GM12878 (cell line): ENCODE measurements at regions not wholly inside any gene's neighbourhood (a gene's known extent, or its start where the extent isn't known, plus 50 kb on each side); places are given as distances from the start of the nearest gene placed in this dataset.

Experiments
- ATAC-seq: fragments of 200-7000 bp; cut with Tn5 transposase; 3 replicates; pipeline ENCODE4 v1.9.1; 2020; ENCODE audit warnings: mild to moderate bottlenecking, moderate library complexity
- BruUV-seq: library from RNA; stranded (reverse); fragments of 400-500 nt; replicated peaks from 2 replicates; lab custom pipeline; 2021; lab: Mats Ljungman, UMichigan
- CTCF ChIA-PET: fragments of 300-600 bp; sonication (Branson Sonifier 250); formaldehyde crosslinking; extraction: SDS; loops from one replicate; lab custom pipeline; 2021; ENCODE audit warnings: inconsistent platforms; lab: Yijun Ruan, JAX
- POLR2A ChIA-PET: fragments of 350-600 bp; formaldehyde crosslinking; extraction: SDS; loops from one replicate; lab custom pipeline; 2021; ENCODE audit warnings: inconsistent platforms; lab: Charles Lee
- RAD21 ChIA-PET: fragments of 300-600 bp; sonication (Branson Sonifier 250); formaldehyde crosslinking; loops from one replicate; lab custom pipeline; 2023; ENCODE audit warnings: antibody characterized with exemption; ENCODE audit not compliant: unreplicated experiment; lab: Charles Lee
- SMC1A ChIA-PET: fragments of 300-600 bp; sonication (Branson Sonifier 250); formaldehyde crosslinking; loops from one replicate; lab custom pipeline; 2023; ENCODE audit not compliant: unreplicated experiment, uncharacterized antibody; lab: Charles Lee
- DNase-seq: peaks from one replicate; pipeline ENCODE4 v3.0.0-alpha.2; 2011; ENCODE audit warnings: low read depth, low spot score
- FAIRE-seq: peaks from 3 replicates; lab custom pipeline; 2011; peaks lifted over from hg19 to GRCh38; lab: Jason Lieb, UNC
- H2AFZ ChIP-seq: 2 replicates; pipeline ENCODE4 v1.6.0; 2011; ENCODE audit warnings: low read depth, low read length, control low read depth; ENCODE audit not compliant: control insufficient read depth
- H3K27ac ChIP-seq: 2 replicates; pipeline ENCODE4 v1.5.1; 2011; ENCODE audit warnings: control low read depth; ENCODE audit not compliant: control insufficient read depth, insufficient read depth
- H3K27me3 ChIP-seq, 2 experiments: replicated peaks in 1 of 2; 2 replicates each; pipeline versions ENCODE4 v1.6.0 to v1.6.1; 2011; ENCODE audit warnings: low read length in 1 of 2; ENCODE audit not compliant: control insufficient read depth in 2 of 2, insufficient read depth in 2 of 2
- H3K36me3 ChIP-seq, 2 experiments: 2 replicates each; pipeline ENCODE4 v1.5.1; 2011; ENCODE audit warnings: low read length in 1 of 2; ENCODE audit not compliant: control insufficient read depth in 2 of 2, insufficient read depth in 2 of 2
- H3K4me1 ChIP-seq: 2 replicates; pipeline ENCODE4 v1.6.1; 2011; ENCODE audit warnings: mild to moderate bottlenecking, low read length, moderate library complexity, mixed read lengths; ENCODE audit not compliant: control insufficient read depth, insufficient read depth
- H3K4me2 ChIP-seq: 2 replicates; pipeline ENCODE4 v1.6.0; 2011; ENCODE audit warnings: control low read depth; ENCODE audit not compliant: control insufficient read depth, insufficient read depth
- H3K4me3 ChIP-seq: fragments of 200-600 bp; sonication (generic); 2 replicates; pipeline ENCODE4 v1.5.1; 2016
- H3K79me2 ChIP-seq: 2 replicates; pipeline ENCODE4 v1.6.0; 2011; ENCODE audit warnings: low read length; ENCODE audit not compliant: control insufficient read depth, insufficient read depth
- H3K9ac ChIP-seq: 2 replicates; pipeline ENCODE4 v1.8.0; 2011; ENCODE audit warnings: low read length, control low read depth, mixed read lengths; ENCODE audit not compliant: control insufficient read depth, insufficient read depth
- H3K9me3 ChIP-seq: replicated peaks from 3 replicates; pipeline ENCODE4 v1.5.1; 2011; ENCODE audit warnings: mild to moderate bottlenecking, low read length; ENCODE audit not compliant: control insufficient read depth, insufficient read depth
- H4K20me1 ChIP-seq: 2 replicates; pipeline ENCODE4 v1.6.0; 2011; ENCODE audit not compliant: control insufficient read depth, insufficient read depth
- CEBPZ ChIP-seq: fragments of 150-350 bp; IDR thresholded peaks from 2 replicates; pipeline ENCODE4 v1.6.1; 2016; ENCODE audit warnings: low read depth, low read length
- ETV6 ChIP-seq, 2 experiments: fragments of 450-650 bp in 1 of 2; IDR thresholded peaks in 1 of 2; conservative IDR thresholded peaks in 1 of 2; 2 replicates each; pipeline ENCODE4 v1.6.1; 2014; ENCODE audit warnings: antibody characterized with exemption in 1 of 2, borderline replicate concordance in 1 of 2, low read depth in 1 of 2, mild to moderate bottlenecking in 1 of 2, moderate library complexity in 1 of 2
- NKRF ChIP-seq: fragments of 450-650 bp; conservative IDR thresholded peaks from 2 replicates; pipeline ENCODE4 v1.6.1; 2017; ENCODE audit warnings: mild to moderate bottlenecking, moderate library complexity
- WRNIP1 ChIP-seq: IDR thresholded peaks from 2 replicates; pipeline ENCODE4 v1.6.1; 2011; ENCODE audit warnings: low read depth, low read length, improper control_type of control experiment, borderline replicate concordance
- WGBS: methylation state at CpG from one replicate; pipeline ENCODE4 v1.1.6; 2016; ENCODE audit warnings: low lambda C conversion rate; ENCODE audit not compliant: insufficient replicate concordance, insufficient coverage; ENCODE audit errors: missing lambda C conversion rate; 5-methylcytosine and 5-hydroxymethylcytosine counted together
- in situ Hi-C: fragments of 300-500 bp; cut with MboI; formaldehyde crosslinking; loops from 9 replicates; pipeline ENCODE4 v1.14.3; 2018; ENCODE audit warnings: mixed read lengths
- intact Hi-C: fragments of 100-400 bp; cut with micrococcal nuclease; formaldehyde crosslinking; loops from one replicate; pipeline ENCODE4 v1.14.2; 2022; ENCODE audit not compliant: unreplicated experiment

GRCh38 chr18:72102412-72102811 lies 441.7 kb downstream of the CBLN2 start:
- BruUV-seq: no TSS peak
- Histone ChIP-seq H3K4me2 (no peak overlapping the region), H3K36me3 (no peaks in the 10 kb centered on the region), H3K27me3 (no peaks in the 10 kb centered on the region), H4K20me1 (no peaks in the 10 kb centered on the region), H2AFZ (no peak overlapping the region), H3K4me3 (no peak overlapping the region), H3K27ac (no peak overlapping the region), H3K4me1 (no peaks in the 10 kb centered on the region), H3K9me3 (no peaks in the 10 kb centered on the region), H3K9ac (no peak overlapping the region), H3K79me2 (no peaks in the 10 kb centered on the region)
- intact Hi-C loops (no loop called here), in situ Hi-C loops (no loop called here)
- ChIA-PET SMC1A (interaction anchor here (0.6 to 1.9 kb wide), 4 partner anchors 14 to 298 kb away, joined by 3 to 5 read pairs (median 4); no protein-coding TSS in a partner anchor), CTCF (no interaction called here), POLR2A (no interaction called here), RAD21 (no interaction called here)
- ATAC-seq (no peak), FAIRE-seq (no peak), DNase-seq (no peak)
- TF ChIP-seq WRNIP1: no peak
- TF ChIP-seq ETV6 (conservative IDR thresholded peaks at IDR 0.05 in 1 of 2, IDR thresholded peaks at IDR 0.05 in 1 of 2; ENCODE audit: borderline replicate concordance in 1 of 2, low read depth in 1 of 2): no peak
- no peak for TF ChIP-seq CEBPZ
- TF ChIP-seq NKRF: no peak
- 0% methylated on average over 2 of the region's 2 CpGs for WGBS
